Vagina (tissue), 2 donors: ENCODE measurements at regions not wholly inside any gene's neighbourhood (a gene's known extent, or its start where the extent isn't known, plus 50 kb on each side); places are given as distances from the start of the nearest gene placed in this dataset.

Experiments
- CTCF ChIP-seq, 3 experiments: fragments of 450-650 bp in 2 of 3; fragments of 200-600 bp in 1 of 3; sonication (generic) in 1 of 3; IDR thresholded peaks; one replicate each; pipeline ENCODE4 v1.5.1; 2017 to 2019; ENCODE audit warnings: antibody characterized with exemption in 3 of 3, mild to moderate bottlenecking in 2 of 3, moderate library complexity in 2 of 3
- POLR2A ChIP-seq, 2 donors: fragments of 450-650 bp; IDR thresholded peaks; one replicate each; pipeline ENCODE4 v1.6.1; 2017; ENCODE audit warnings: antibody characterized with exemption in 2 of 2, mild to moderate bottlenecking in 2 of 2, moderate library complexity in 2 of 2

DNA sequence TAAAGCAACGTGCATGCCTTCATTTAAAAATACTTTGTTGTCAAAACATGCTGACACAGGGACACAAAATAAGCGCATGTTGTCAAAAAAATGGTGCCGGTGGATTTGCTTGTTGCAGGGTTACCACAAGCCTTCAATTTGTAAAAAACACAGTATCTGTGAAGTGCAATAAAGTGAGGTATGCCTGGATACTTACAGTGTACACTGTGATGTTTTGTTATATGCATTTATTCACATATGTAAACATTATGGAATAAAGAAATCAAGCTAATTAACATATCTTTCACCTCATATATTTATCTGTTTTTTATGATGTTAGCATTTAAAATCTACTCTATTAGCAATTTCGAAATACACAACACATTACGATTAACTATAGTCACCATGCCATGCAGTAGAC, 202.6 kb upstream of the FZD8 start:
- no peak for TF ChIP-seq POLR2A (IDR thresholded peaks at IDR 0.05)
- no peak for TF ChIP-seq CTCF (IDR thresholded peaks at IDR 0.05)
